ENCODE measurements at regions not wholly inside any gene's neighbourhood (a gene's known extent, or its start where the extent isn't known, plus 50 kb on each side); places are given as distances from the start of the nearest gene placed in this dataset.

DNA sequence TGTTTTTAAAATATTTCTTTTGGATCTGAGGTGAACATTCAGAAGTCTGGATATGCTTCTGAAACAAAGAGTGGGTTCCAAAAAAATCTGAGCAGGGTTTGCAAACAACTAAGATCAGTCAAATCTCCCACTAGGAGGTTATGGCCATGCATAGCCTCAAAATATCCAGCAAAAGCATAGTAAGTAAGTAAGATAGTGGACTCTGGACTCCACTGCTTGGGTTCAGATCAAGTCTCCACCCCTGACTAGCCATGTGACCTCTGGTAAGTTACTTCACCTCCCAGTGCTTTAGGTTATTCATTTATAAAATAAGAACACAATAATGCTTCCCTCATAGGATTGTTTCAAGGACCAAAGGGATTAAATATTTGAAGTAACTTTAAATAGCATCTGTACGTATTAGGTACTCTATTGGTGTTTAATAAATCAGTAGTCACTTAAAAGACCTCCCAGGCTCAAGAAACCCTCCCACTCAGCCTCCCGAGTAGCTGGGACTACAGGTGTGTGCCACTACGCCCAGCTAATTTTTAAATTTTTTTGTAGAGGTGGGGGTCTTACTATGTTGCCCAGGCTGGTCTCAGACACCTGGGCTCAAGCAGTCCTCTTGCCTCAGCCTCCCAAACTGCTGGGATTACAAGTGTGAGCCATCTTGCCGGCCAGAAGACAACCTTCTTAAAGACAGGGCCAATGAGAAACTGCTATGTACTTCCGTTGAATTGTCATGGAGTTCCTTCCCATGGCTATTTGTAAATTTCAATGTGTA lies 95.7 kb upstream of the SOX5 start:
- no peak for ATAC-seq

DNA sequence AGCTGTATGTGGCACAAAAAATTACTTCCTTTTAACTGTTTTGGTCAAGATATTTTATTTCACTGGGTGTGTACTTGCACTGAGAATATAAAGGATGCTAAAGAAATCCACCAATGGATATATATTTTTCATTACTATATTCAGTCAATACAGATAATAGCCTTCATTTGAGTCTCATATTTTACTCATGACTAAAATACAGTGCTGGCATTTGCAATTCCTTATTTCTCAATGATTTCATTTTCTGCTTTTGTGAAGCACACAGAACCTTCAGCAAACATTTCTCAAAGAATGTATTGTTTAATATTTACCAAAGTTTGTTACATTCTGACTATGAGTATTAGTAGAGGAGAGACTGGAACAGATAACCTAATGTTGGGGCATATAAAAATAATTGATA lies 93.2 kb upstream of the SOX5 start:
- POLR2A ChIA-PET: no interaction called here
- CTCF ChIA-PET: no interaction called here
- Mint-ChIP-seq H3K36me3 (no peaks in the 10 kb centered on the region), H3K9me3 (peaks cover 3% of the 10 kb centered on the region; the same call in 1 of the 2 replicates), H3K27ac (no peak overlapping the region), H3K27me3 (ENCODE audit: low read depth) (no peaks in the 10 kb centered on the region), H3K4me3 (no peak overlapping the region), H3K4me1 (peaks cover 7% of the 10 kb centered on the region)
- TF ChIP-seq FOXK1 (CRISPR knock-in tag; IDR thresholded peaks at IDR 0.05): no peak
- TF ChIP-seq MXD4 (CRISPR knock-in tag; IDR thresholded peaks at IDR 0.05; ENCODE audit: borderline replicate concordance): no peak
- TF ChIP-seq JUN (CRISPR knock-in tag; IDR thresholded peaks at IDR 0.05): no peak
- no peak for TF ChIP-seq JAZF1 (CRISPR knock-in tag; IDR thresholded peaks at IDR 0.05)
- TF ChIP-seq SOX15 (CRISPR knock-in tag; IDR thresholded peaks at IDR 0.05): no peak
- no peak for TF ChIP-seq SMAD4 (CRISPR knock-in tag; IDR thresholded peaks at IDR 0.05)
- TF ChIP-seq, protein P1, sequence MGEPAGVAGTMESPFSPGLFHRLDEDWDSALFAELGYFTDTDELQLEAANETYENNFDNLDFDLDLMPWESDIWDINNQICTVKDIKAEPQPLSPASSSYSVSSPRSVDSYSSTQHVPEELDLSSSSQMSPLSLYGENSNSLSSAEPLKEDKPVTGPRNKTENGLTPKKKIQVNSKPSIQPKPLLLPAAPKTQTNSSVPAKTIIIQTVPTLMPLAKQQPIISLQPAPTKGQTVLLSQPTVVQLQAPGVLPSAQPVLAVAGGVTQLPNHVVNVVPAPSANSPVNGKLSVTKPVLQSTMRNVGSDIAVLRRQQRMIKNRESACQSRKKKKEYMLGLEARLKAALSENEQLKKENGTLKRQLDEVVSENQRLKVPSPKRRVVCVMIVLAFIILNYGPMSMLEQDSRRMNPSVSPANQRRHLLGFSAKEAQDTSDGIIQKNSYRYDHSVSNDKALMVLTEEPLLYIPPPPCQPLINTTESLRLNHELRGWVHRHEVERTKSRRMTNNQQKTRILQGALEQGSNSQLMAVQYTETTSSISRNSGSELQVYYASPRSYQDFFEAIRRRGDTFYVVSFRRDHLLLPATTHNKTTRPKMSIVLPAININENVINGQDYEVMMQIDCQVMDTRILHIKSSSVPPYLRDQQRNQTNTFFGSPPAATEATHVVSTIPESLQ (CRISPR knock-in tag; IDR thresholded peaks at IDR 0.05): no peak
- TF ChIP-seq, protein P2, sequence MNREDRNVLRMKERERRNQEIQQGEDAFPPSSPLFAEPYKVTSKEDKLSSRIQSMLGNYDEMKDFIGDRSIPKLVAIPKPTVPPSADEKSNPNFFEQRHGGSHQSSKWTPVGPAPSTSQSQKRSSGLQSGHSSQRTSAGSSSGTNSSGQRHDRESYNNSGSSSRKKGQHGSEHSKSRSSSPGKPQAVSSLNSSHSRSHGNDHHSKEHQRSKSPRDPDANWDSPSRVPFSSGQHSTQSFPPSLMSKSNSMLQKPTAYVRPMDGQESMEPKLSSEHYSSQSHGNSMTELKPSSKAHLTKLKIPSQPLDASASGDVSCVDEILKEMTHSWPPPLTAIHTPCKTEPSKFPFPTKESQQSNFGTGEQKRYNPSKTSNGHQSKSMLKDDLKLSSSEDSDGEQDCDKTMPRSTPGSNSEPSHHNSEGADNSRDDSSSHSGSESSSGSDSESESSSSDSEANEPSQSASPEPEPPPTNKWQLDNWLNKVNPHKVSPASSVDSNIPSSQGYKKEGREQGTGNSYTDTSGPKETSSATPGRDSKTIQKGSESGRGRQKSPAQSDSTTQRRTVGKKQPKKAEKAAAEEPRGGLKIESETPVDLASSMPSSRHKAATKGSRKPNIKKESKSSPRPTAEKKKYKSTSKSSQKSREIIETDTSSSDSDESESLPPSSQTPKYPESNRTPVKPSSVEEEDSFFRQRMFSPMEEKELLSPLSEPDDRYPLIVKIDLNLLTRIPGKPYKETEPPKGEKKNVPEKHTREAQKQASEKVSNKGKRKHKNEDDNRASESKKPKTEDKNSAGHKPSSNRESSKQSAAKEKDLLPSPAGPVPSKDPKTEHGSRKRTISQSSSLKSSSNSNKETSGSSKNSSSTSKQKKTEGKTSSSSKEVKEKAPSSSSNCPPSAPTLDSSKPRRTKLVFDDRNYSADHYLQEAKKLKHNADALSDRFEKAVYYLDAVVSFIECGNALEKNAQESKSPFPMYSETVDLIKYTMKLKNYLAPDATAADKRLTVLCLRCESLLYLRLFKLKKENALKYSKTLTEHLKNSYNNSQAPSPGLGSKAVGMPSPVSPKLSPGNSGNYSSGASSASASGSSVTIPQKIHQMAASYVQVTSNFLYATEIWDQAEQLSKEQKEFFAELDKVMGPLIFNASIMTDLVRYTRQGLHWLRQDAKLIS (CRISPR knock-in tag; IDR thresholded peaks at IDR 0.05; ENCODE audit: borderline replicate concordance): no peak
- TF ChIP-seq, protein P3, sequence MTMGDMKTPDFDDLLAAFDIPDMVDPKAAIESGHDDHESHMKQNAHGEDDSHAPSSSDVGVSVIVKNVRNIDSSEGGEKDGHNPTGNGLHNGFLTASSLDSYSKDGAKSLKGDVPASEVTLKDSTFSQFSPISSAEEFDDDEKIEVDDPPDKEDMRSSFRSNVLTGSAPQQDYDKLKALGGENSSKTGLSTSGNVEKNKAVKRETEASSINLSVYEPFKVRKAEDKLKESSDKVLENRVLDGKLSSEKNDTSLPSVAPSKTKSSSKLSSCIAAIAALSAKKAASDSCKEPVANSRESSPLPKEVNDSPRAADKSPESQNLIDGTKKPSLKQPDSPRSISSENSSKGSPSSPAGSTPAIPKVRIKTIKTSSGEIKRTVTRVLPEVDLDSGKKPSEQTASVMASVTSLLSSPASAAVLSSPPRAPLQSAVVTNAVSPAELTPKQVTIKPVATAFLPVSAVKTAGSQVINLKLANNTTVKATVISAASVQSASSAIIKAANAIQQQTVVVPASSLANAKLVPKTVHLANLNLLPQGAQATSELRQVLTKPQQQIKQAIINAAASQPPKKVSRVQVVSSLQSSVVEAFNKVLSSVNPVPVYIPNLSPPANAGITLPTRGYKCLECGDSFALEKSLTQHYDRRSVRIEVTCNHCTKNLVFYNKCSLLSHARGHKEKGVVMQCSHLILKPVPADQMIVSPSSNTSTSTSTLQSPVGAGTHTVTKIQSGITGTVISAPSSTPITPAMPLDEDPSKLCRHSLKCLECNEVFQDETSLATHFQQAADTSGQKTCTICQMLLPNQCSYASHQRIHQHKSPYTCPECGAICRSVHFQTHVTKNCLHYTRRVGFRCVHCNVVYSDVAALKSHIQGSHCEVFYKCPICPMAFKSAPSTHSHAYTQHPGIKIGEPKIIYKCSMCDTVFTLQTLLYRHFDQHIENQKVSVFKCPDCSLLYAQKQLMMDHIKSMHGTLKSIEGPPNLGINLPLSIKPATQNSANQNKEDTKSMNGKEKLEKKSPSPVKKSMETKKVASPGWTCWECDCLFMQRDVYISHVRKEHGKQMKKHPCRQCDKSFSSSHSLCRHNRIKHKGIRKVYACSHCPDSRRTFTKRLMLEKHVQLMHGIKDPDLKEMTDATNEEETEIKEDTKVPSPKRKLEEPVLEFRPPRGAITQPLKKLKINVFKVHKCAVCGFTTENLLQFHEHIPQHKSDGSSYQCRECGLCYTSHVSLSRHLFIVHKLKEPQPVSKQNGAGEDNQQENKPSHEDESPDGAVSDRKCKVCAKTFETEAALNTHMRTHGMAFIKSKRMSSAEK (CRISPR knock-in tag; IDR thresholded peaks at IDR 0.05; ENCODE audit: borderline replicate concordance): no peak
- ATAC-seq (no peak), DNase-seq (ENCODE audit: low spot score) (no peak)

More for the DNA sequence above, 95.7 kb upstream of the SOX5 start:
- peaks cover 20% of the 10 kb centered on the region for H3K9me3 Mint-ChIP-seq
- no peaks in the 10 kb centered on the region for H3K27me3 Mint-ChIP-seq (ENCODE audit: low read depth)
- no peak overlapping the region for H3K4me3 Mint-ChIP-seq
- H3K4me1 Mint-ChIP-seq: no peaks in the 10 kb centered on the region
- H3K36me3 Mint-ChIP-seq: peaks cover 11% of the 10 kb centered on the region; the same call in 1 of the 2 replicates
- TF ChIP-seq, protein P4, sequence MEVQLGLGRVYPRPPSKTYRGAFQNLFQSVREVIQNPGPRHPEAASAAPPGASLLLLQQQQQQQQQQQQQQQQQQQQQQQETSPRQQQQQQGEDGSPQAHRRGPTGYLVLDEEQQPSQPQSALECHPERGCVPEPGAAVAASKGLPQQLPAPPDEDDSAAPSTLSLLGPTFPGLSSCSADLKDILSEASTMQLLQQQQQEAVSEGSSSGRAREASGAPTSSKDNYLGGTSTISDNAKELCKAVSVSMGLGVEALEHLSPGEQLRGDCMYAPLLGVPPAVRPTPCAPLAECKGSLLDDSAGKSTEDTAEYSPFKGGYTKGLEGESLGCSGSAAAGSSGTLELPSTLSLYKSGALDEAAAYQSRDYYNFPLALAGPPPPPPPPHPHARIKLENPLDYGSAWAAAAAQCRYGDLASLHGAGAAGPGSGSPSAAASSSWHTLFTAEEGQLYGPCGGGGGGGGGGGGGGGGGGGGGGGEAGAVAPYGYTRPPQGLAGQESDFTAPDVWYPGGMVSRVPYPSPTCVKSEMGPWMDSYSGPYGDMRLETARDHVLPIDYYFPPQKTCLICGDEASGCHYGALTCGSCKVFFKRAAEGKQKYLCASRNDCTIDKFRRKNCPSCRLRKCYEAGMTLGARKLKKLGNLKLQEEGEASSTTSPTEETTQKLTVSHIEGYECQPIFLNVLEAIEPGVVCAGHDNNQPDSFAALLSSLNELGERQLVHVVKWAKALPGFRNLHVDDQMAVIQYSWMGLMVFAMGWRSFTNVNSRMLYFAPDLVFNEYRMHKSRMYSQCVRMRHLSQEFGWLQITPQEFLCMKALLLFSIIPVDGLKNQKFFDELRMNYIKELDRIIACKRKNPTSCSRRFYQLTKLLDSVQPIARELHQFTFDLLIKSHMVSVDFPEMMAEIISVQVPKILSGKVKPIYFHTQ (CRISPR knock-in tag; IDR thresholded peaks at IDR 0.05): no peak
- TF ChIP-seq, protein P5, sequence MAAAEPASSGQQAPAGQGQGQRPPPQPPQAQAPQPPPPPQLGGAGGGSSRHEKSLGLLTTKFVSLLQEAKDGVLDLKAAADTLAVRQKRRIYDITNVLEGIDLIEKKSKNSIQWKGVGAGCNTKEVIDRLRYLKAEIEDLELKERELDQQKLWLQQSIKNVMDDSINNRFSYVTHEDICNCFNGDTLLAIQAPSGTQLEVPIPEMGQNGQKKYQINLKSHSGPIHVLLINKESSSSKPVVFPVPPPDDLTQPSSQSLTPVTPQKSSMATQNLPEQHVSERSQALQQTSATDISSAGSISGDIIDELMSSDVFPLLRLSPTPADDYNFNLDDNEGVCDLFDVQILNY (CRISPR knock-in tag; IDR thresholded peaks at IDR 0.05): no peak
- no peak for TF ChIP-seq JUN (CRISPR knock-in tag; IDR thresholded peaks at IDR 0.05)
- TF ChIP-seq SP1 (CRISPR knock-in tag; conservative IDR thresholded peaks at IDR 0.05): no peak
- TF ChIP-seq, protein P6, sequence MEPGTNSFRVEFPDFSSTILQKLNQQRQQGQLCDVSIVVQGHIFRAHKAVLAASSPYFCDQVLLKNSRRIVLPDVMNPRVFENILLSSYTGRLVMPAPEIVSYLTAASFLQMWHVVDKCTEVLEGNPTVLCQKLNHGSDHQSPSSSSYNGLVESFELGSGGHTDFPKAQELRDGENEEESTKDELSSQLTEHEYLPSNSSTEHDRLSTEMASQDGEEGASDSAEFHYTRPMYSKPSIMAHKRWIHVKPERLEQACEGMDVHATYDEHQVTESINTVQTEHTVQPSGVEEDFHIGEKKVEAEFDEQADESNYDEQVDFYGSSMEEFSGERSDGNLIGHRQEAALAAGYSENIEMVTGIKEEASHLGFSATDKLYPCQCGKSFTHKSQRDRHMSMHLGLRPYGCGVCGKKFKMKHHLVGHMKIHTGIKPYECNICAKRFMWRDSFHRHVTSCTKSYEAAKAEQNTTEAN (CRISPR knock-in tag; IDR thresholded peaks at IDR 0.05): no peak
- no peak overlapping the region for H3K27ac Mint-ChIP-seq
- DNase-seq (ENCODE audit: low spot score): no peak
- ChIA-PET POLR2A (no interaction called here), CTCF (no interaction called here)

Measured in WTC11 (cell line).